ENCODE measurements at regions not wholly inside any gene's neighbourhood (a gene's known extent, or its start where the extent isn't known, plus 50 kb on each side); places are given as distances from the start of the nearest gene placed in this dataset.
"Not testable (repeated sequence)": the region's sequence is repeated elsewhere in the genome, so short reads cannot be mapped to it uniquely, and the experiment has no call there.

GRCh38 chrX:3426552-3426951 is 80.1 kb upstream of the MXRA5 start:
- H3K4me1 ChIP-seq (ENCODE audit: control insufficient read depth, insufficient read depth, low read length), result no peaks in the 10 kb centered on the region
- Mint-ChIP-seq H3K4me1 (no peaks in the 10 kb centered on the region), H3K36me3 (no peaks in the 10 kb centered on the region), H3K27me3 (ENCODE audit: low read depth in 2 of 2) (no peaks in the 10 kb centered on the region), H3K27ac (no peak overlapping the region), H3K4me3 (no peak overlapping the region), H3K9me3 (no peaks in the 10 kb centered on the region)
- ATAC-seq (no peak), DNase-seq (no peak)
- H3K4me3 ChIP-seq (ENCODE audit: low read length), result no peak overlapping the region
- H3K9me3 ChIP-seq (ENCODE audit: control insufficient read depth, insufficient read depth, low read length), result no peaks in the 10 kb centered on the region
- H3K27ac ChIP-seq (ENCODE audit: low read length), result no peak overlapping the region
- no peaks in the 10 kb centered on the region for H3K36me3 ChIP-seq (ENCODE audit: control insufficient read depth, insufficient read depth, low read length)
- TF ChIP-seq CTCF (IDR thresholded peaks at IDR 0.05), result no peak
- H3K27me3 ChIP-seq (ENCODE audit: control insufficient read depth, insufficient read depth, low read length), result no peaks in the 10 kb centered on the region
- WGBS (ENCODE audit: insufficient coverage), result 100% methylated on average over 2 of the region's 2 CpGs
- intact Hi-C loops (cut with micrococcal nuclease), result no loop called here

DNA sequence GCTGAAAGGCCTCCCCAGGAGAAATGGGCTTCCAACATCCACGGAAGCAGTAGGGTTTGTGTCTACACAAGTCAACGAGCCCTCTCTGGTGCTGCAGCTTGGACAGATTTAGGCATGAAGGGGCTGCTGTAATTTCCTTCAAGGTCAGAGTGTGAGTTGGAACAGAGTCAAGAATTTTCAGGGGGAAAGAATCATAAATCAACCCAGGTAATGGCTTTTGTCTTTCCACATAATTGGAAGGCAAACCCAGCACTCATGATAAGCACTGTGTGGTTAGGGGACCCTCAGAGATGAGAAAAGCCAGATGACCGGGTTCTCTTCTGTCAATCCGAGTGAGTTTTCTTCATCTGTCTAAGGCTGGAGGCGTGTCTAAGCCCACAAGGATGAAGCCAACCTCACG is 78.6 kb upstream of the MXRA5 start:
- no peaks in the 10 kb centered on the region for H3K27me3 ChIP-seq (ENCODE audit: control insufficient read depth, insufficient read depth, low read length)
- ATAC-seq (no peak), DNase-seq (no peak)
- intact Hi-C loops (cut with micrococcal nuclease), result no loop called here
- H3K27me3 Mint-ChIP-seq (ENCODE audit: low read depth in 2 of 2), result peaks cover 0 to 4% of the 10 kb centered on the region in 2 donors
- no peak for TF ChIP-seq CTCF (IDR thresholded peaks at IDR 0.05)
- no peaks in the 10 kb centered on the region for H3K4me1 Mint-ChIP-seq
- no peak overlapping the region for H3K27ac ChIP-seq (ENCODE audit: low read length)
- H3K9me3 Mint-ChIP-seq, result no peaks in the 10 kb centered on the region
- no peaks in the 10 kb centered on the region for H3K9me3 ChIP-seq (ENCODE audit: control insufficient read depth, insufficient read depth, low read length)
- H3K4me3 Mint-ChIP-seq, result no peak overlapping the region
- H3K4me1 ChIP-seq (ENCODE audit: control insufficient read depth, insufficient read depth, low read length), result no peaks in the 10 kb centered on the region
- no peaks in the 10 kb centered on the region for H3K36me3 Mint-ChIP-seq
- H3K36me3 ChIP-seq (ENCODE audit: control insufficient read depth, insufficient read depth, low read length), result no peaks in the 10 kb centered on the region
- no peak overlapping the region for H3K27ac Mint-ChIP-seq
- no peak overlapping the region for H3K4me3 ChIP-seq (ENCODE audit: low read length)
- WGBS (ENCODE audit: insufficient coverage), result 80% methylated on average over 6 of the region's 6 CpGs

DNA sequence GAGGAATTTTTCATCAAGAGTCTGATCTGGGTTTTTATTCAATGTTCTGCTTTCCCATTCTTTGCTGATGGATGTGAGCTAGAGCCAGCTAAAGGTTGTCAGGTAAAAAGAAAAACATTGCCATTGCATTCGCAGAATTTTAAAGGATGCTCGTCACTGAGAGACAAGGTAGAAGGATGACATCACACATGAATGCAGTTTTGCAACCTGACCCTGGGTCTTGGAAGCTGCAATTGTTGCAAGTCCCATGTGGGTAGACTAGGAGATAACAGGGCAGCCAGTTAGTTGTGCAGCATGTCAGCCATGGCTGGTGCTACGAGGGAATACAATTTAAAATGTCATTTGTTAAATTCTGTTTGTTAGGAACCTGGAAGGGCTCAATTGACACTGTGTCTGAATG is 73.9 kb upstream of the MXRA5 start:
- intact Hi-C loops (cut with micrococcal nuclease), result no loop called here
- Histone ChIP-seq H3K27ac (ENCODE audit: low read length) (no peak overlapping the region), H3K27me3 (ENCODE audit: control insufficient read depth, insufficient read depth, low read length) (no peaks in the 10 kb centered on the region), H3K36me3 (ENCODE audit: control insufficient read depth, insufficient read depth, low read length) (no peaks in the 10 kb centered on the region), H3K4me3 (ENCODE audit: low read length) (no peak overlapping the region), H3K9me3 (ENCODE audit: control insufficient read depth, insufficient read depth, low read length) (no peaks in the 10 kb centered on the region), H3K4me1 (ENCODE audit: control insufficient read depth, insufficient read depth, low read length) (no peaks in the 10 kb centered on the region)
- no peak overlapping the region for H3K4me3 Mint-ChIP-seq
- H3K36me3 Mint-ChIP-seq, result no peaks in the 10 kb centered on the region
- H3K27me3 Mint-ChIP-seq (ENCODE audit: low read depth in 2 of 2), result peaks cover 3 to 13% of the 10 kb centered on the region in 2 donors
- H3K9me3 Mint-ChIP-seq, result peaks cover 4 to 5% of the 10 kb centered on the region in 2 donors
- ATAC-seq, result no peak
- H3K4me1 Mint-ChIP-seq, result no peaks in the 10 kb centered on the region
- no peak for TF ChIP-seq CTCF (IDR thresholded peaks at IDR 0.05)
- WGBS (ENCODE audit: insufficient coverage), result 83% methylated on average over 3 of the region's 3 CpGs
- no peak overlapping the region for H3K27ac Mint-ChIP-seq
- no peak for DNase-seq

DNA sequence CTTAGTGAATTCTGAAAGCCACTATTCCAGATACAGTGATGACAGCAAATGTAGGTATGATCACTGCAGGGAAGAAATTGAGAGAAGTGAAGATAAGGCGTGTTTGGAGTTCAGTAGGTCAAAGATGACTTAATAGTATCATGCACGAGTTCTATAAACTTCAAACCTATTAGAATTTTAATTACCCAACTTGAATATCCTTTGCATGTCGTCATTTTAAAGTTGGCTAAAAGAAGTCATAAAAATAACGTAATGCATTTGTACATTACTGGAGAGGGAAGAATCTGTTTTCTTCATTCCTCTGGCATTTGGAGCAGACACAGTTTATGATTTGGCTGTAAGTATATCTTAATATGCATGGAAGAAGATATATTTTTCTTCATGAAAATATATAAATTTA is 68.6 kb upstream of the MXRA5 start:
- Histone ChIP-seq H3K4me3 (ENCODE audit: low read length) (no peak overlapping the region), H3K27me3 (ENCODE audit: control insufficient read depth, insufficient read depth, low read length) (no peaks in the 10 kb centered on the region), H3K27ac (ENCODE audit: low read length) (no peak overlapping the region), H3K4me1 (ENCODE audit: control insufficient read depth, insufficient read depth, low read length) (no peaks in the 10 kb centered on the region), H3K9me3 (ENCODE audit: control insufficient read depth, insufficient read depth, low read length) (no peaks in the 10 kb centered on the region), H3K36me3 (ENCODE audit: control insufficient read depth, insufficient read depth, low read length) (no peaks in the 10 kb centered on the region)
- Mint-ChIP-seq H3K27me3 (ENCODE audit: low read depth in 2 of 2) (peaks cover 3 to 8% of the 10 kb centered on the region in 2 donors), H3K4me1 (no peaks in the 10 kb centered on the region), H3K4me3 (no peak overlapping the region), H3K36me3 (no peaks in the 10 kb centered on the region), H3K27ac (no peak overlapping the region), H3K9me3 (peaks cover 4 to 5% of the 10 kb centered on the region in 2 donors)
- TF ChIP-seq CTCF (IDR thresholded peaks at IDR 0.05), result no peak
- ATAC-seq, result no peak
- intact Hi-C loops (cut with micrococcal nuclease), result no loop called here
- 100% methylated on average over 1 of the region's 4 CpGs for WGBS (ENCODE audit: insufficient coverage)
- DNase-seq, result no peak

GRCh38 chrX:3411626-3412025 is 65.2 kb upstream of the MXRA5 start:
- H3K4me3 ChIP-seq (ENCODE audit: low read length); H3K9me3 ChIP-seq (ENCODE audit: control insufficient read depth, insufficient read depth, low read length); H3K27me3 Mint-ChIP-seq (ENCODE audit: low read depth in 2 of 2); H3K36me3 Mint-ChIP-seq; intact Hi-C loops (cut with micrococcal nuclease); H3K27me3 ChIP-seq (ENCODE audit: control insufficient read depth, insufficient read depth, low read length); DNase-seq; H3K36me3 ChIP-seq (ENCODE audit: control insufficient read depth, insufficient read depth, low read length); H3K4me3 Mint-ChIP-seq; ATAC-seq; H3K4me1 ChIP-seq (ENCODE audit: control insufficient read depth, insufficient read depth, low read length); H3K27ac ChIP-seq (ENCODE audit: low read length); H3K27ac Mint-ChIP-seq; H3K4me1 Mint-ChIP-seq; H3K9me3 Mint-ChIP-seq: not testable (repeated sequence)
- no CpG with 5 or more reads among the region's 2 CpGs for WGBS (ENCODE audit: insufficient coverage)

DNA sequence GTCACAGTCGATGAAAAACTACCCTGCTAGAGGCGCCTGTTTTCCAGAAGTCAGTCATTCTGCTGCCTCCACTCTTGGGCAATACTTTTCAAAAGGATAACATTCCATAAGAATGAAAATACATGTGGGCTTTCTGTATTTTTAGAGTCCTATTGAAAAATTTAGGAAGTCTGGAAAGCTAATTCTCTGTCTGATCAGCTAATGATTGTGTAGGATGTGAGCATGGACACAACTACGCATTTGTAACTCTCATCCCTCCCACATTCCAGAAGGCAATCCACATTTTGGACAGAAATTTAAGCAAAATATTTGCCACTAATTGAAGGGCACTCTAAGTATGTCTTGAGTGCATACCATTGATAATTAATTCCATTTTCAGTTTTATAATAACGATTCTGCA is 63.5 kb upstream of the MXRA5 start:
- not testable (repeated sequence) for ATAC-seq, H3K27ac Mint-ChIP-seq
- 90% methylated on average over 3 of the region's 4 CpGs for WGBS (ENCODE audit: insufficient coverage)

More for the DNA sequence above, 63.5 kb upstream of the MXRA5 start:
- H3K27me3 Mint-ChIP-seq (ENCODE audit: low read depth in 2 of 2); H3K27me3 ChIP-seq (ENCODE audit: control insufficient read depth, insufficient read depth, low read length); H3K4me1 ChIP-seq (ENCODE audit: control insufficient read depth, insufficient read depth, low read length); H3K4me1 Mint-ChIP-seq; H3K4me3 Mint-ChIP-seq; H3K9me3 ChIP-seq (ENCODE audit: control insufficient read depth, insufficient read depth, low read length); DNase-seq; H3K9me3 Mint-ChIP-seq; intact Hi-C loops (cut with micrococcal nuclease); H3K36me3 ChIP-seq (ENCODE audit: control insufficient read depth, insufficient read depth, low read length); H3K4me3 ChIP-seq (ENCODE audit: low read length); H3K36me3 Mint-ChIP-seq; H3K27ac ChIP-seq (ENCODE audit: low read length): not testable (repeated sequence)

All from natural killer cell (primary cell).